SK-N-SH treated with all-trans-retinoic acid at 6 μM for 48 hours (cell line): ENCODE measurements at regions not wholly inside any gene's neighbourhood (a gene's known extent, or its start where the extent isn't known, plus 50 kb on each side); places are given as distances from the start of the nearest gene placed in this dataset.

ENCODE experiments used
- ATAC-seq: fragments of 200-7000 bp; cut with Tn5 transposase; 3 replicates; pipeline ENCODE4 v1.9.1; 2020; ENCODE audit warnings: mild to moderate bottlenecking, moderate library complexity
- ARNTL ChIP-seq: fragments of 450-650 bp; formaldehyde crosslinking; IDR thresholded peaks from 2 replicates; pipeline ENCODE4 v1.5.0; 2020; ENCODE audit warnings: low read depth, mild to moderate bottlenecking, moderate library complexity, borderline replicate concordance
- BACH2 ChIP-seq: fragments of 250-450 bp; sonication (Bioruptor Pico); IDR thresholded peaks from 2 replicates; pipeline ENCODE4 v1.9.0; 2021; ENCODE audit warnings: mild to moderate bottlenecking, borderline replicate concordance
- CSDC2 ChIP-seq: fragments of 250-450 bp; sonication (Bioruptor Pico); IDR thresholded peaks from 2 replicates; pipeline ENCODE4 v1.5.0; 2020; ENCODE audit warnings: mild to moderate bottlenecking, moderate library complexity
- ESRRG ChIP-seq: fragments of 250-450 bp; sonication (Bioruptor Pico); IDR thresholded peaks from 2 replicates; pipeline ENCODE4 v1.6.1; 2021; ENCODE audit warnings: mild to moderate bottlenecking
- GLIS3 ChIP-seq: fragments of 250-450 bp; sonication (Bioruptor Pico); IDR thresholded peaks from 2 replicates; pipeline ENCODE4 v1.5.0; 2020; ENCODE audit warnings: mild to moderate bottlenecking, moderate library complexity
- ISL1 ChIP-seq: fragments of 250-450 bp; sonication (Bioruptor Pico); IDR thresholded peaks from 2 replicates; pipeline ENCODE4 v2.1.2; 2022; ENCODE audit warnings: mild to moderate bottlenecking, moderate library complexity
- OSR1 ChIP-seq: fragments of 250-450 bp; sonication (Bioruptor Pico); IDR thresholded peaks from 2 replicates; pipeline ENCODE4 v1.8.0; 2022; ENCODE audit warnings: moderate library complexity, mild to moderate bottlenecking, inconsistent platforms
- PATZ1 ChIP-seq: fragments of 250-450 bp; sonication (Bioruptor Pico); IDR thresholded peaks from 2 replicates; pipeline ENCODE4 v1.8.0; 2020; ENCODE audit warnings: mild to moderate bottlenecking, moderate library complexity, borderline replicate concordance
- PPARA ChIP-seq: fragments of 250-450 bp; sonication (Bioruptor Pico); IDR thresholded peaks from 2 replicates; pipeline ENCODE4 v1.5.0; 2020; ENCODE audit warnings: mild to moderate bottlenecking, borderline replicate concordance
- RARB ChIP-seq: fragments of 250-450 bp; sonication (Bioruptor Pico); IDR thresholded peaks from 2 replicates; pipeline ENCODE4 v1.8.0; 2021; ENCODE audit warnings: mild to moderate bottlenecking, moderate library complexity
- SNAI2 ChIP-seq: fragments of 250-450 bp; sonication (Bioruptor Pico); IDR thresholded peaks from 2 replicates; pipeline ENCODE4 v1.5.0; 2020; ENCODE audit warnings: mild to moderate bottlenecking, moderate library complexity
- TCF4 ChIP-seq: fragments of 250-450 bp; sonication (Bioruptor Pico); IDR thresholded peaks from 2 replicates; pipeline ENCODE4 v1.8.0; 2021; ENCODE audit warnings: mild to moderate bottlenecking, moderate library complexity, borderline replicate concordance
- TOX ChIP-seq: fragments of 250-450 bp; sonication (Bioruptor Pico); IDR thresholded peaks from 2 replicates; pipeline ENCODE4 v1.8.0; 2021; ENCODE audit warnings: mild to moderate bottlenecking, moderate library complexity, borderline replicate concordance
- ZC3H10 ChIP-seq: fragments of 250-450 bp; sonication (Bioruptor Pico); IDR thresholded peaks from 2 replicates; pipeline ENCODE4 v1.5.1; 2021; ENCODE audit warnings: mild to moderate bottlenecking, moderate library complexity
- ZFP3 ChIP-seq: fragments of 250-450 bp; sonication (Bioruptor Pico); IDR thresholded peaks from 2 replicates; pipeline ENCODE4 v1.5.0; 2020; ENCODE audit warnings: mild to moderate bottlenecking, moderate library complexity
- ZFP30 ChIP-seq: fragments of 450-650 bp; formaldehyde crosslinking; IDR thresholded peaks from 2 replicates; pipeline ENCODE4 v1.5.0; 2022; ENCODE audit warnings: mild to moderate bottlenecking, moderate library complexity
- ZNF565 ChIP-seq: fragments of 450-650 bp; formaldehyde crosslinking; conservative IDR thresholded peaks from 2 replicates; pipeline ENCODE4 v1.5.0; 2020; ENCODE audit warnings: low read depth, mild to moderate bottlenecking, moderate library complexity
- ZNF70 ChIP-seq: fragments of 450-650 bp; formaldehyde crosslinking; IDR thresholded peaks from 2 replicates; pipeline ENCODE4 v1.5.0; 2020; ENCODE audit warnings: mild to moderate bottlenecking, moderate library complexity
- ZNF8 ChIP-seq: fragments of 450-650 bp; formaldehyde crosslinking; IDR thresholded peaks from 2 replicates; pipeline ENCODE4 v1.5.0; 2020; ENCODE audit warnings: mild to moderate bottlenecking, moderate library complexity
- TF ChIP-seq, protein P1 (sequence below): fragments of 250-450 bp; sonication (Bioruptor Pico); IDR thresholded peaks from 2 replicates; pipeline ENCODE4 v1.5.1; 2020; ENCODE audit warnings: low read depth, mild to moderate bottlenecking, moderate library complexity
- TF ChIP-seq, protein P2 (sequence below): fragments of 250-450 bp; sonication (Bioruptor Pico); IDR thresholded peaks from 2 replicates; pipeline ENCODE4 v1.5.0; 2020; ENCODE audit warnings: mild to moderate bottlenecking, moderate library complexity
- TF ChIP-seq, protein P3 (sequence below): fragments of 250-450 bp; sonication (Bioruptor Pico); IDR thresholded peaks from 2 replicates; pipeline ENCODE4 v1.5.1; 2021; ENCODE audit warnings: mild to moderate bottlenecking, moderate library complexity
- TF ChIP-seq, protein P4 (sequence below): fragments of 250-450 bp; sonication (Bioruptor Pico); IDR thresholded peaks from 2 replicates; pipeline ENCODE4 v1.8.0; 2021; ENCODE audit warnings: low read depth, mild to moderate bottlenecking, moderate library complexity, borderline replicate concordance

- TF ChIP-seq GLIS3 (CRISPR knock-in tag) (no peak), ZC3H10 (CRISPR knock-in tag) (no peak), OSR1 (CRISPR knock-in tag) (no peak), ZFP30 (CRISPR knock-in tag) (no peak), ARNTL (CRISPR knock-in tag) (no peak), ISL1 (CRISPR knock-in tag) (no peak), ESRRG (CRISPR knock-in tag) (no peak), PPARA (CRISPR knock-in tag) (no peak), SNAI2 (CRISPR knock-in tag) (no peak), TOX (CRISPR knock-in tag) (no peak), ZFP3 (CRISPR knock-in tag) (no peak)
- TF ChIP-seq, protein P1, sequence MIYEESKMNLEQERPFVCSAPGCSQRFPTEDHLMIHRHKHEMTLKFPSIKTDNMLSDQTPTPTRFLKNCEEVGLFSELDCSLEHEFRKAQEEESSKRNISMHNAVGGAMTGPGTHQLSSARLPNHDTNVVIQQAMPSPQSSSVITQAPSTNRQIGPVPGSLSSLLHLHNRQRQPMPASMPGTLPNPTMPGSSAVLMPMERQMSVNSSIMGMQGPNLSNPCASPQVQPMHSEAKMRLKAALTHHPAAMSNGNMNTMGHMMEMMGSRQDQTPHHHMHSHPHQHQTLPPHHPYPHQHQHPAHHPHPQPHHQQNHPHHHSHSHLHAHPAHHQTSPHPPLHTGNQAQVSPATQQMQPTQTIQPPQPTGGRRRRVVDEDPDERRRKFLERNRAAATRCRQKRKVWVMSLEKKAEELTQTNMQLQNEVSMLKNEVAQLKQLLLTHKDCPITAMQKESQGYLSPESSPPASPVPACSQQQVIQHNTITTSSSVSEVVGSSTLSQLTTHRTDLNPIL (CRISPR knock-in tag), result no peak
- TF ChIP-seq, protein P2, sequence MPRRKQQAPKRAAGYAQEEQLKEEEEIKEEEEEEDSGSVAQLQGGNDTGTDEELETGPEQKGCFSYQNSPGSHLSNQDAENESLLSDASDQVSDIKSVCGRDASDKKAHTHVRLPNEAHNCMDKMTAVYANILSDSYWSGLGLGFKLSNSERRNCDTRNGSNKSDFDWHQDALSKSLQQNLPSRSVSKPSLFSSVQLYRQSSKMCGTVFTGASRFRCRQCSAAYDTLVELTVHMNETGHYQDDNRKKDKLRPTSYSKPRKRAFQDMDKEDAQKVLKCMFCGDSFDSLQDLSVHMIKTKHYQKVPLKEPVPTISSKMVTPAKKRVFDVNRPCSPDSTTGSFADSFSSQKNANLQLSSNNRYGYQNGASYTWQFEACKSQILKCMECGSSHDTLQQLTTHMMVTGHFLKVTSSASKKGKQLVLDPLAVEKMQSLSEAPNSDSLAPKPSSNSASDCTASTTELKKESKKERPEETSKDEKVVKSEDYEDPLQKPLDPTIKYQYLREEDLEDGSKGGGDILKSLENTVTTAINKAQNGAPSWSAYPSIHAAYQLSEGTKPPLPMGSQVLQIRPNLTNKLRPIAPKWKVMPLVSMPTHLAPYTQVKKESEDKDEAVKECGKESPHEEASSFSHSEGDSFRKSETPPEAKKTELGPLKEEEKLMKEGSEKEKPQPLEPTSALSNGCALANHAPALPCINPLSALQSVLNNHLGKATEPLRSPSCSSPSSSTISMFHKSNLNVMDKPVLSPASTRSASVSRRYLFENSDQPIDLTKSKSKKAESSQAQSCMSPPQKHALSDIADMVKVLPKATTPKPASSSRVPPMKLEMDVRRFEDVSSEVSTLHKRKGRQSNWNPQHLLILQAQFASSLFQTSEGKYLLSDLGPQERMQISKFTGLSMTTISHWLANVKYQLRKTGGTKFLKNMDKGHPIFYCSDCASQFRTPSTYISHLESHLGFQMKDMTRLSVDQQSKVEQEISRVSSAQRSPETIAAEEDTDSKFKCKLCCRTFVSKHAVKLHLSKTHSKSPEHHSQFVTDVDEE (CRISPR knock-in tag), result no peak
- TF ChIP-seq, protein P3, sequence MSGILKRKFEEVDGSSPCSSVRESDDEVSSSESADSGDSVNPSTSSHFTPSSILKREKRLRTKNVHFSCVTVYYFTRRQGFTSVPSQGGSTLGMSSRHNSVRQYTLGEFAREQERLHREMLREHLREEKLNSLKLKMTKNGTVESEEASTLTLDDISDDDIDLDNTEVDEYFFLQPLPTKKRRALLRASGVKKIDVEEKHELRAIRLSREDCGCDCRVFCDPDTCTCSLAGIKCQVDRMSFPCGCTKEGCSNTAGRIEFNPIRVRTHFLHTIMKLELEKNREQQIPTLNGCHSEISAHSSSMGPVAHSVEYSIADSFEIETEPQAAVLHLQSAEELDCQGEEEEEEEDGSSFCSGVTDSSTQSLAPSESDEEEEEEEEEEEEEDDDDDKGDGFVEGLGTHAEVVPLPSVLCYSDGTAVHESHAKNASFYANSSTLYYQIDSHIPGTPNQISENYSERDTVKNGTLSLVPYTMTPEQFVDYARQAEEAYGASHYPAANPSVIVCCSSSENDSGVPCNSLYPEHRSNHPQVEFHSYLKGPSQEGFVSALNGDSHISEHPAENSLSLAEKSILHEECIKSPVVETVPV (CRISPR knock-in tag), result no peak
- ATAC-seq, result no peak
Measured at GRCh38 chr14:23773981-23774380, 137.8 kb downstream of the DHRS2 start.

DNA sequence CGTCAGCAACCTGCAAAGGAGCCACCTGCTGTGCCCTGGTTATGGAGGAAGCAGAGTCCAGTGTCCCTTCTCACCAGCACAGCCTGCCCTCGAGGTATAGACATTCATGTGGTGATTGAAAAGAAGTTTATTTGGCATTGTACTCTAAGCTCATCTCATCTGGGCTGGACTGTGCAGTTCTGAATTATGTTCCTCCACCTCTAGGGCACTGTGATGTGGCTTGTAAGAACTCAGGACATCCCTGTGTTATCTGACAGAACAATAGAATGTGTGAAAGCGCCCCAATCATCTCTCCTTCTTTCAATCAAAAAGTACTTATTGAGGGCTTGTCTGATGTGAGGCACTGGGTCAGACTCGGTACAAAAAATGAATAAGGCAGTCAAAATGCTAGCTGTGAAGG is 140.1 kb downstream of the DHRS2 start:
- no peak for ATAC-seq
- TF ChIP-seq TCF4 (CRISPR knock-in tag), result no peak
- TF ChIP-seq ZNF565, result no peak
- TF ChIP-seq RARB (CRISPR knock-in tag), result no peak
- no peak for TF ChIP-seq BACH2 (CRISPR knock-in tag)
- TF ChIP-seq PATZ1 (CRISPR knock-in tag), result no peak
- TF ChIP-seq ZFP3 (CRISPR knock-in tag), result no peak
- TF ChIP-seq, protein P1 (CRISPR knock-in tag), result no peak
- no peak for TF ChIP-seq ESRRG (CRISPR knock-in tag)
- TF ChIP-seq ZNF8 (CRISPR knock-in tag), result no peak
- TF ChIP-seq, protein P4, sequence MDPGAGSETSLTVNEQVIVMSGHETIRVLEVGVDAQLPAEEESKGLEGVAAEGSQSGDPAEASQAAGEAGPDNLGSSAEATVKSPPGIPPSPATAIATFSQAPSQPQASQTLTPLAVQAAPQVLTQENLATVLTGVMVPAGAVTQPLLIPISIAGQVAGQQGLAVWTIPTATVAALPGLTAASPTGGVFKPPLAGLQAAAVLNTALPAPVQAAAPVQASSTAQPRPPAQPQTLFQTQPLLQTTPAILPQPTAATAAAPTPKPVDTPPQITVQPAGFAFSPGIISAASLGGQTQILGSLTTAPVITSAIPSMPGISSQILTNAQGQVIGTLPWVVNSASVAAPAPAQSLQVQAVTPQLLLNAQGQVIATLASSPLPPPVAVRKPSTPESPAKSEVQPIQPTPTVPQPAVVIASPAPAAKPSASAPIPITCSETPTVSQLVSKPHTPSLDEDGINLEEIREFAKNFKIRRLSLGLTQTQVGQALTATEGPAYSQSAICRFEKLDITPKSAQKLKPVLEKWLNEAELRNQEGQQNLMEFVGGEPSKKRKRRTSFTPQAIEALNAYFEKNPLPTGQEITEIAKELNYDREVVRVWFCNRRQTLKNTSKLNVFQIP, result no peak
- no peak for TF ChIP-seq CSDC2 (CRISPR knock-in tag)
- TF ChIP-seq ZNF70 (CRISPR knock-in tag), result no peak
- TF ChIP-seq, protein P2 (CRISPR knock-in tag), result no peak
- no peak for TF ChIP-seq GLIS3 (CRISPR knock-in tag)
- TF ChIP-seq SNAI2 (CRISPR knock-in tag), result no peak
